MCF 10A (cell line): ENCODE measurements at regions not wholly inside any gene's neighbourhood (a gene's known extent, or its start where the extent isn't known, plus 50 kb on each side); places are given as distances from the start of the nearest gene placed in this dataset.

Experiments
- BruUV-seq: library from RNA; stranded (reverse); fragments of 400-500 nt; replicated peaks from 2 replicates; lab custom pipeline; 2021; lab: Mats Ljungman, UMichigan
- CTCF ChIA-PET: fragments of 300-600 bp; sonication (Branson Sonifier 250); formaldehyde crosslinking; extraction: SDS; loops from one replicate; lab custom pipeline; 2021; ENCODE audit warnings: antibody characterized with exemption, inconsistent platforms; lab: Yijun Ruan, JAX
- POLR2A ChIA-PET: fragments of 300-600, 350-650 bp; sonication (Branson Sonifier 250); formaldehyde crosslinking; extraction: SDS; loops from one replicate; lab custom pipeline; 2020; ENCODE audit warnings: antibody characterized with exemption, inconsistent platforms; lab: Yijun Ruan, JAX
- DNase-seq: peaks from one replicate; pipeline ENCODE4 v3.0.0-alpha.2; 2018; ENCODE audit not compliant: unreplicated experiment
- H3K27ac Mint-ChIP-seq: one replicate; pipeline ENCODE4 v1.8.0; 2022; ENCODE audit warnings: mild to moderate bottlenecking, low read depth, mixed read lengths; ENCODE audit not compliant: unreplicated experiment
- H3K27me3 Mint-ChIP-seq: one replicate; pipeline ENCODE4 v1.8.0; 2022; ENCODE audit warnings: mixed read lengths; ENCODE audit not compliant: insufficient read depth, unreplicated experiment
- H3K36me3 Mint-ChIP-seq: one replicate; pipeline ENCODE4 v1.8.0; 2022; ENCODE audit warnings: mild to moderate bottlenecking, moderate library complexity, mixed read lengths; ENCODE audit not compliant: insufficient read depth, unreplicated experiment
- H3K4me1 Mint-ChIP-seq: one replicate; pipeline ENCODE4 v1.8.0; 2022; ENCODE audit warnings: mixed read lengths; ENCODE audit not compliant: insufficient read depth, unreplicated experiment
- H3K4me3 Mint-ChIP-seq: one replicate; pipeline ENCODE4 v1.8.0; 2022; ENCODE audit warnings: mild to moderate bottlenecking, moderate library complexity, mixed read lengths; ENCODE audit not compliant: unreplicated experiment
- H3K9me3 Mint-ChIP-seq: one replicate; pipeline ENCODE4 v1.8.0; 2022; ENCODE audit warnings: mixed read lengths; ENCODE audit not compliant: unreplicated experiment
- CTCF ChIP-seq: fragments of 200-600 bp; IDR thresholded peaks from one replicate; pipeline ENCODE4 v1.8.0; 2022; ENCODE audit warnings: antibody characterized with exemption, mild to moderate bottlenecking; ENCODE audit not compliant: unreplicated experiment
- intact Hi-C: fragments of 100-400 bp; cut with micrococcal nuclease; formaldehyde crosslinking; loops from 2 replicates; pipeline ENCODE4 v1.14.1; 2022

GRCh38 chr11:115710426-115710825 is 206.2 kb upstream of the CADM1 start:
- intact Hi-C loops = no loop called here
- ChIA-PET CTCF (interaction anchor here (0.6 kb wide), 1 partner anchor 584 kb away, joined by 3 read pairs; no protein-coding TSS in a partner anchor), POLR2A (no interaction called here)
- H3K27ac Mint-ChIP-seq = no peak overlapping the region
- H3K9me3 Mint-ChIP-seq = peaks cover 8% of the 10 kb centered on the region
- no peaks in the 10 kb centered on the region for H3K36me3 Mint-ChIP-seq
- no peak overlapping the region for H3K4me3 Mint-ChIP-seq
- no TSS peak for BruUV-seq
- no peaks in the 10 kb centered on the region for H3K4me1 Mint-ChIP-seq
- no peak for DNase-seq
- no peak for TF ChIP-seq CTCF
- peaks cover 2% of the 10 kb centered on the region for H3K27me3 Mint-ChIP-seq

- BruUV-seq = no TSS peak
- H3K9me3 Mint-ChIP-seq = peaks cover 13% of the 10 kb centered on the region
- H3K36me3 Mint-ChIP-seq = no peaks in the 10 kb centered on the region
- no peak overlapping the region for H3K27ac Mint-ChIP-seq
- ChIA-PET POLR2A (no interaction called here), CTCF (no interaction called here)
- no peaks in the 10 kb centered on the region for H3K27me3 Mint-ChIP-seq
- no peak overlapping the region for H3K4me3 Mint-ChIP-seq
- no peak for TF ChIP-seq CTCF
- intact Hi-C loops = no loop called here
- no peaks in the 10 kb centered on the region for H3K4me1 Mint-ChIP-seq
- no peak for DNase-seq
Observed at GRCh38 chr11:115709297-115709696, 205.1 kb upstream of the CADM1 start.

GRCh38 chr11:115707180-115707905 is 203.1 kb upstream of the CADM1 start:
- BruUV-seq = no TSS peak
- Mint-ChIP-seq H3K4me3 (no peak overlapping the region), H3K4me1 (no peaks in the 10 kb centered on the region), H3K36me3 (no peaks in the 10 kb centered on the region), H3K27ac (no peak overlapping the region), H3K27me3 (no peaks in the 10 kb centered on the region), H3K9me3 (peaks cover 15% of the 10 kb centered on the region)
- no peak for DNase-seq
- CTCF ChIA-PET = interaction anchor here (1.0 kb wide), 1 partner anchor 14 kb away, joined by 3 read pairs; no protein-coding TSS in a partner anchor
- TF ChIP-seq CTCF = no peak
- intact Hi-C loops = no loop called here
- POLR2A ChIA-PET = interaction anchor here (0.6 kb wide), 1 partner anchor 444 kb away, joined by 3 read pairs; no protein-coding TSS in a partner anchor

GRCh38 chr11:115706626-115707135 is 202.5 kb upstream of the CADM1 start:
- no peaks in the 10 kb centered on the region for H3K4me1 Mint-ChIP-seq
- DNase-seq = no peak
- POLR2A ChIA-PET = no interaction called here
- TF ChIP-seq CTCF = no peak
- H3K27me3 Mint-ChIP-seq = no peaks in the 10 kb centered on the region
- H3K27ac Mint-ChIP-seq = no peak overlapping the region
- CTCF ChIA-PET = interaction anchor here (1.0 kb wide), 1 partner anchor 15 kb away, joined by 3 read pairs; no protein-coding TSS in a partner anchor
- intact Hi-C loops = no loop called here
- peaks cover 15% of the 10 kb centered on the region for H3K9me3 Mint-ChIP-seq
- no TSS peak for BruUV-seq
- no peak overlapping the region for H3K4me3 Mint-ChIP-seq
- H3K36me3 Mint-ChIP-seq = no peaks in the 10 kb centered on the region
